Lower leg skin (tissue), 4 donors: ENCODE measurements at regions not wholly inside any gene's neighbourhood (a gene's known extent, or its start where the extent isn't known, plus 50 kb on each side); places are given as distances from the start of the nearest gene placed in this dataset.
"Not testable (repeated sequence)": the region's sequence is repeated elsewhere in the genome, so short reads cannot be mapped to it uniquely, and the experiment has no call there.

Source experiments
- DNase-seq, 2 donors: peaks; one replicate each; pipeline ENCODE4 v3.0.0-alpha.2; 2019; ENCODE audit warnings: low spot score in 2 of 2
- H3K4me3 ChIP-seq: fragments of 200-600 bp; sonication (generic); 2 replicates; pipeline ENCODE4 v1.5.1; 2017; ENCODE audit warnings: mild to moderate bottlenecking, low read depth; ENCODE audit not compliant: poor library complexity, severe bottlenecking
- POLR2A ChIP-seq, 2 donors: fragments of 450-650 bp; IDR thresholded peaks; one replicate each; pipeline ENCODE4 v1.6.1; 2016 to 2017; ENCODE audit warnings: antibody characterized with exemption in 2 of 2, mild to moderate bottlenecking in 1 of 2, moderate library complexity in 1 of 2
- WGBS, 2 donors: methylation state at CpG; one replicate each; pipeline ENCODE4 v1.1.5; 2018; 5-methylcytosine and 5-hydroxymethylcytosine counted together
- intact Hi-C: fragments of 100-400 bp; cut with DNase I; formaldehyde crosslinking; loops from one replicate; pipeline ENCODE4 v1.15.0; 2023; ENCODE audit warnings: low total_unique reads
- TF ChIP-seq, protein P1 (sequence below), 3 donors: fragments of 450-650 bp; IDR thresholded peaks; one replicate each; pipeline ENCODE4 v1.5.1; 2016; ENCODE audit warnings: antibody characterized with exemption in 3 of 3, mild to moderate bottlenecking in 3 of 3, moderate library complexity in 2 of 3

DNA sequence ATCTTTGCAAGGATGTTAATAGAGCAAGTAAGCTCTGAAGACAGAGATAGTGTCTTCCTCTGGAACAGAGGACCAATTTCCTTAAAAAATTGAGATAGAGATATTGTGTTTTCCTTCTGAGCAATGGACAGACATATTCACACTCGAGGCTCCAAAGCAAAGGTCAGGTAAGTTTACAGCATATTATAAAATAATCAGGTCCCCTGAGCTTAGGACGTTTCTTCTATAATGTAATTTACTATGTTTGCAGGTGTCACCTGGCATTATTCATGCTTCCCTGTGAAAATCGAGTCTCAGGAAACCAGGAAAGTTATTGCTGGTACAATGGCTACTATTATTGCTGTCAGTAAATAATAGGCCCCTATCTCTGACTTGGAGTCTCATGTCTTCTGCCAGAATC lies 1135.8 kb upstream of the ACVR2A start:
- H3K4me3 ChIP-seq = no peak overlapping the region
- no peak for DNase-seq
- TF ChIP-seq, protein P1, sequence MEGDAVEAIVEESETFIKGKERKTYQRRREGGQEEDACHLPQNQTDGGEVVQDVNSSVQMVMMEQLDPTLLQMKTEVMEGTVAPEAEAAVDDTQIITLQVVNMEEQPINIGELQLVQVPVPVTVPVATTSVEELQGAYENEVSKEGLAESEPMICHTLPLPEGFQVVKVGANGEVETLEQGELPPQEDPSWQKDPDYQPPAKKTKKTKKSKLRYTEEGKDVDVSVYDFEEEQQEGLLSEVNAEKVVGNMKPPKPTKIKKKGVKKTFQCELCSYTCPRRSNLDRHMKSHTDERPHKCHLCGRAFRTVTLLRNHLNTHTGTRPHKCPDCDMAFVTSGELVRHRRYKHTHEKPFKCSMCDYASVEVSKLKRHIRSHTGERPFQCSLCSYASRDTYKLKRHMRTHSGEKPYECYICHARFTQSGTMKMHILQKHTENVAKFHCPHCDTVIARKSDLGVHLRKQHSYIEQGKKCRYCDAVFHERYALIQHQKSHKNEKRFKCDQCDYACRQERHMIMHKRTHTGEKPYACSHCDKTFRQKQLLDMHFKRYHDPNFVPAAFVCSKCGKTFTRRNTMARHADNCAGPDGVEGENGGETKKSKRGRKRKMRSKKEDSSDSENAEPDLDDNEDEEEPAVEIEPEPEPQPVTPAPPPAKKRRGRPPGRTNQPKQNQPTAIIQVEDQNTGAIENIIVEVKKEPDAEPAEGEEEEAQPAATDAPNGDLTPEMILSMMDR (IDR thresholded peaks at IDR 0.05) = no peak
- TF ChIP-seq POLR2A (IDR thresholded peaks at IDR 0.05) = no peak
- intact Hi-C loops = no loop called here
- WGBS, 2 donors = 50 to 58% methylated on average over 3 of the region's 3 CpGs

DNA sequence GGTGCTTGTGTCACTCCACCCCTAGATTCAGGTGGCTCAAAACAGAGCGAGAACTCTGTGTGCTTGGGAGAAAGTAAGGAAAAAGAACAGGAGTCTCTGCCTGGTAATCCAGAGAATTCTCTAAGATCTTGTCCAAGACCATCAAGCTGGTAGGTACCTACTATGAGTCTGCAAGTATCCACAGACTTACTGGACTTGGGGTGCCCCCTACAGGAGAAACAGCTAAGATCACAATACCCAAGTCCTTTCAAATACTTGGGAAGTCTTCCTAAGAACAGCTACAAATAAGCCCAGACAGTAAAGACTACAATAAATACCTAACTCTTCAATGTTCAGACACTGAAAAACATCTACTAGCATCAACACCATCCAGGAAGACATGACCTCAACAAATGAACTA lies 1143.6 kb upstream of the ACVR2A start:
- 87 to 100% methylated on average over 1 of the region's 1 CpG for whole genome bisulfite sequencing, 2 donors
- intact Hi-C loops = no loop called here

DNA sequence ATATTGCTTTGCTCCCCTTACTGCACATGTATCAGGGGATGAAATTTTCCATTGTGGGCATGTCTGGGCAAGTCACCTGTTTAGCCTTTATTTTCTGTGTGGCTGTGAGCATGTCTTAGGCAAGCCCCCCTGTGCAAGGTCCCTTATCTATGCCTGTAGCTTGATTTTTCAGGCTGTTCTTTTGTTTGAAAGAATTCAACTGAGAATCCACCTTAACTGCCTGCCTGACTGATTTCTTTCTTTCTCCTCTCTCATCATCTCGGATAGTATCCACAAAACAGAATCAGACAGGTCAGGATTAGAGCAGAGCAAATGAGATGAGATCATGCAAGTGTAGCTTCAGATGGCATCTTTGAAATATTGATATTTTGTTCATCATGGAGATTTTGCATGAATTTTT lies 1147.5 kb upstream of the ACVR2A start:
- H3K4me3 ChIP-seq = no peak overlapping the region
- WGBS, 2 donors = 86 to 98% methylated on average over 1 of the region's 1 CpG
- TF ChIP-seq, protein P1 (IDR thresholded peaks at IDR 0.05) = no peak
- intact Hi-C loops = no loop called here
- no peak for DNase-seq

More for the DNA sequence above, 1143.6 kb upstream of the ACVR2A start:
- DNase-seq = no peak
- TF ChIP-seq, protein P1 (IDR thresholded peaks at IDR 0.05) = no peak
- TF ChIP-seq POLR2A (IDR thresholded peaks at IDR 0.05) = no peak
- H3K4me3 ChIP-seq = no peak overlapping the region

DNA sequence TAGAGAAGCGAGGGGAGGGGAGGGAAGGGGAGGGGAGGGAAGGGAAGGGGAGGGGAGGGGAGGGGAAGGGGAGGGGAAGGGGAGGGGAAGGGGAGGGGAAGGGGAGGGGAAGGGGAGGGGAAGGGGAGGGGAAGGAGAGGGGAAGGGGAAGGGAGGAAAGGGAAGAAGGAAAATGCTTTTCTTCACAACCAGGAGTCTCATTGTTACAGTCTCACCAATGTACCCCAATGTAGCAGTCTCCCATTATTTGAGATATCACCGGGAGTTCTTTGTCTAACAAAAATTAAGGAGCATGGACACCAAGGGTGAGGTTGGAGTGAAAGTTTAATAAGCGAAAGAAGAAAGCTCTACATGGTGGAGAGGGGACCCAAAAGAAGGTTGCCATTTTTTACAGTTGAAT lies 1148.0 kb upstream of the ACVR2A start:
- H3K4me3 ChIP-seq, DNase-seq, intact Hi-C loops: not testable (repeated sequence)
- 67 to 98% methylated on average over 2 to 3 of the region's 3 CpGs for WGBS, 2 donors

DNA sequence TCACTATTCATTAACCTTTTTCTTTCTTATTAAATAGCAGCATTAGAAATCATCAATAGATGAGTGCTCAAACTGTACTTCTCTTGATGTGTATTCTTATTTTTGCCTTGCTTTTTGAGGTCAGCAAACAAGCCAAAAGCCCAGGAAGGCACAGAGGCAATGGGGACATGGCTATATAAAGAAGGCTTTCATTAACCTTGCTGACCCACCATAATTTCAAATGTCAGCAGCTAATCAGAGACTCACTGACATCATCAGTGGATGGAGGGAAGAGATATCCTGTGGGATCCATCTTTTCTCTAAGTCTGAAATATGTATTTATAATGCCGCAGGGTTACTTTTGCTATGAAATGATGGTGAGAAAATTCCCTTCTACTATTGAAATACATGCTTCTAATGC lies 1162.8 kb upstream of the ACVR2A start:
- no peak for TF ChIP-seq POLR2A (IDR thresholded peaks at IDR 0.05)
- TF ChIP-seq, protein P1 (IDR thresholded peaks at IDR 0.05) = no peak
- no peak overlapping the region for H3K4me3 ChIP-seq
- DNase-seq = no peak
- WGBS, 2 donors = 85 to 87% methylated on average over 1 of the region's 1 CpG
- intact Hi-C loops = no loop called here

DNA sequence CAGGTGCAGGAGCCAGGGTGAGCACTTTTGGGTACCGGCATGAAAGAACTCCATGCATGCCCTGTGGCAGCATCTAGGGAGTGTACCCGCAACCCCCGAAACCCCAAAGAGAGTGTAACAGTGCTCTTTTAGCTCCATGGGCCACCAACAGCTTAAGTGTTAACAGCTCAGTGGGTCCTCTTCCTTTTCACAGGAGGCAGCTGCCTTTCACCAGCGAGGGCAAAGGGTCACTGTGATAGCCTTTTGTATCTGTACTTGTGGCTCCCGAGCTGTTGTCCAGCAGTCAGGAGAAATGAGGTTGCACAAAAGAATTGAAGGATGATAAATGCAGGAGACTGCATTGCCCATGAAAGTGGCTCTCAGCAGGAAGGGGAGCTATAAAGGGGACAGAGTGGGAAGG lies 1166.3 kb upstream of the ACVR2A start:
- TF ChIP-seq POLR2A (IDR thresholded peaks at IDR 0.05) = no peak
- TF ChIP-seq, protein P1 (IDR thresholded peaks at IDR 0.05) = no peak
- H3K4me3 ChIP-seq = no peak overlapping the region
- no peak for DNase-seq
- WGBS, 2 donors = 91 to 92% methylated on average over 5 of the region's 5 CpGs
- intact Hi-C loops = no loop called here
